Neural progenitor cell (in vitro differentiated cells): ENCODE measurements at regions not wholly inside any gene's neighbourhood (a gene's known extent, or its start where the extent isn't known, plus 50 kb on each side); places are given as distances from the start of the nearest gene placed in this dataset.

Source experiments
- EZH2 ChIP-seq: fragments of 200-600 bp; sonication (generic); IDR thresholded peaks from 2 replicates; pipeline ENCODE4 v1.6.1; 2017; ENCODE audit warnings: antibody characterized with exemption, mild to moderate bottlenecking, moderate library complexity
- EZH2phosphoT487 ChIP-seq: fragments of 200-600 bp; sonication (generic); IDR thresholded peaks from 2 replicates; pipeline ENCODE4 v1.6.1; 2017; ENCODE audit warnings: antibody characterized with exemption
- TF ChIP-seq, protein P1 (sequence below): fragments of 200-600 bp; sonication (generic); IDR thresholded peaks from 2 replicates; pipeline ENCODE4 v1.5.1; 2017; ENCODE audit warnings: antibody characterized with exemption, mild to moderate bottlenecking

DNA sequence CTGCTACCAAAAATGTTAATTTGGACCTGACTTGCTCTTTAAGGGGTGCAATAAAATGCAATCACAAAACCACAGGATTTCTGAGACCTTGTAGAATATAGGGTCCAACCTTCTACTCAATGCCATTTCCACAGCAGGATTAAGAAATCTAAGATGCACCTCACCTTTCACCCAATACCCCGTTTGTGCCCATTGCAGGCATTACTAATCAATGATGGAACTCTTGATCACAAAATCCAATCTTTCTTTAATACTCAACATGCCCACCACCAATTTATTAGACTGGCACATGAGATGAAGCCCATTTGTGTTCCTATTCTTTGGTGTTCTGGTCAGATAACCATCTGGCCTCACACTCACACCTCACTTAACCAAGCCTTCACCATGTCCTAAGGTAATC, 117.2 kb upstream of the IGSF21 start:
- TF ChIP-seq, protein P1, sequence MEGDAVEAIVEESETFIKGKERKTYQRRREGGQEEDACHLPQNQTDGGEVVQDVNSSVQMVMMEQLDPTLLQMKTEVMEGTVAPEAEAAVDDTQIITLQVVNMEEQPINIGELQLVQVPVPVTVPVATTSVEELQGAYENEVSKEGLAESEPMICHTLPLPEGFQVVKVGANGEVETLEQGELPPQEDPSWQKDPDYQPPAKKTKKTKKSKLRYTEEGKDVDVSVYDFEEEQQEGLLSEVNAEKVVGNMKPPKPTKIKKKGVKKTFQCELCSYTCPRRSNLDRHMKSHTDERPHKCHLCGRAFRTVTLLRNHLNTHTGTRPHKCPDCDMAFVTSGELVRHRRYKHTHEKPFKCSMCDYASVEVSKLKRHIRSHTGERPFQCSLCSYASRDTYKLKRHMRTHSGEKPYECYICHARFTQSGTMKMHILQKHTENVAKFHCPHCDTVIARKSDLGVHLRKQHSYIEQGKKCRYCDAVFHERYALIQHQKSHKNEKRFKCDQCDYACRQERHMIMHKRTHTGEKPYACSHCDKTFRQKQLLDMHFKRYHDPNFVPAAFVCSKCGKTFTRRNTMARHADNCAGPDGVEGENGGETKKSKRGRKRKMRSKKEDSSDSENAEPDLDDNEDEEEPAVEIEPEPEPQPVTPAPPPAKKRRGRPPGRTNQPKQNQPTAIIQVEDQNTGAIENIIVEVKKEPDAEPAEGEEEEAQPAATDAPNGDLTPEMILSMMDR: no peak
- TF ChIP-seq EZH2: no peak
- no peak for TF ChIP-seq EZH2phosphoT487
